ENCODE measurements at regions not wholly inside any gene's neighbourhood (a gene's known extent, or its start where the extent isn't known, plus 50 kb on each side); places are given as distances from the start of the nearest gene placed in this dataset.

DNA sequence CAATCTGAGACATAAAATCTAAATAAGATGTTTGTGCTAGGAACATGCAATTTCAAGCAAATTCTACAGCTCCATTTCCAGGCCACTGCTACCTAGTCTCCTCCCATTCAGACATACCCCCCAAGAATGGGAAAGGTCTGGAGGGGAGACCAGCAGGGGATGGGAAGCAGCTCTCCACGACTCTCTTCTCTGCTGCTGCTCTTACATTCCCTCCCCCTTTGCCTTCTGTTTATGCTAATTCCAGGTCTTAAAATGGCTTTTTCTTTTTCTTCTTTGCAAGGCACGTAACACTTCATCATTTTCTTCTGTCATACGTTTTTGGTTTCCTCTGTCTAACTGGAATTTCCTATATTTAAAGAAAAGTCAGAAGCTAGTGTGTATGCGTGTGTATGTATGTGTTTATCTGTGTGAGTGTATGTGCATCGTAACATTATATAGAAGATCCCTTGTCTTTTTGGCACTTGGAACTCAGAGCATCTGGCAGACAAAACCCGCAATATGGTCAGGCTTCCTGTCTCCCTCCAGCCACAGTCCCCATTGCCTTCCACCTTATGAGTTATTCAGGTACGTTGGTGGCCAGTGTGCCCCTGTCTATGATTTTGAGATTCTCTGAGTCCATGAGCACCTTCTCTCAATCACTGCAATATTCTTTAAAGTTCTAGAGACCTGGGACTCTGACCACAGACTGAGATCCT, 493.7 kb downstream of the BTBD3 start:
- 83 to 86% (median 83%) methylated on average over 7 of the region's 7 CpGs for WGBS, 3 donors

DNA sequence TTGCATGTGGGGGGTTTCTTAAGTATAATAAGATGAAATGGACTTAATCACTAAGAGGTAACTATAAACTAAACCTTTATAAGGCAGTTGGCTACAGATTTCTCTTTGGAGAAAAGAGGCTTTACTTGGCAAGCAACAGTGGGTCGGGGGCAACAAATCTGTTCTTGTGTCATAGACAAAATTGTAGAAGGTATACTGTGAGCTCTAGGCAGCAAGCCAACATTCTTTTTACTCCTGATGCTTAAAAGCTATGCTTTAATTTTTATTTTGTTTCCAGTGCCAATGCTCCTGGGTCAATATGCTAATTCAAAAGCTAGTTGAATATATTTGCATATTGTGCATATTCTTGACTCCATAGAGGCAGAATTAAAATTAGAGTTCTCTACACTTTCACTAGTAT, 495.4 kb downstream of the BTBD3 start:
- WGBS, 3 donors = 48 to 67% (median 63%) methylated on average over 1 of the region's 1 CpG
- Histone ChIP-seq H3K27ac (no peak overlapping the region), H3K27me3 (ENCODE audit: insufficient read depth in 3 of 3, low read length in 2 of 3) (no peaks in the 10 kb centered on the region), H3K4me3 (no peak overlapping the region), H3K4me1 (no peaks in the 10 kb centered on the region), H3K9me3 (peaks cover 6% of the 10 kb centered on the region), H3K36me3 (ENCODE audit: insufficient read depth in 1 of 2, low read depth in 1 of 2) (no peaks in the 10 kb centered on the region)
- DNase-seq (no peak), ATAC-seq (no peak)
- TF ChIP-seq, protein P1, sequence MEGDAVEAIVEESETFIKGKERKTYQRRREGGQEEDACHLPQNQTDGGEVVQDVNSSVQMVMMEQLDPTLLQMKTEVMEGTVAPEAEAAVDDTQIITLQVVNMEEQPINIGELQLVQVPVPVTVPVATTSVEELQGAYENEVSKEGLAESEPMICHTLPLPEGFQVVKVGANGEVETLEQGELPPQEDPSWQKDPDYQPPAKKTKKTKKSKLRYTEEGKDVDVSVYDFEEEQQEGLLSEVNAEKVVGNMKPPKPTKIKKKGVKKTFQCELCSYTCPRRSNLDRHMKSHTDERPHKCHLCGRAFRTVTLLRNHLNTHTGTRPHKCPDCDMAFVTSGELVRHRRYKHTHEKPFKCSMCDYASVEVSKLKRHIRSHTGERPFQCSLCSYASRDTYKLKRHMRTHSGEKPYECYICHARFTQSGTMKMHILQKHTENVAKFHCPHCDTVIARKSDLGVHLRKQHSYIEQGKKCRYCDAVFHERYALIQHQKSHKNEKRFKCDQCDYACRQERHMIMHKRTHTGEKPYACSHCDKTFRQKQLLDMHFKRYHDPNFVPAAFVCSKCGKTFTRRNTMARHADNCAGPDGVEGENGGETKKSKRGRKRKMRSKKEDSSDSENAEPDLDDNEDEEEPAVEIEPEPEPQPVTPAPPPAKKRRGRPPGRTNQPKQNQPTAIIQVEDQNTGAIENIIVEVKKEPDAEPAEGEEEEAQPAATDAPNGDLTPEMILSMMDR (IDR thresholded peaks at IDR 0.05) = no peak
- intact Hi-C loops (cut with DNase I) = no loop called here

More for the DNA sequence above, 493.7 kb downstream of the BTBD3 start:
- TF ChIP-seq, protein P1 (IDR thresholded peaks at IDR 0.05) = no peak
- intact Hi-C loops (cut with DNase I) = no loop called here
- peaks cover 16% of the 10 kb centered on the region for H3K9me3 ChIP-seq
- no peaks in the 10 kb centered on the region for H3K27me3 ChIP-seq (ENCODE audit: insufficient read depth in 3 of 3, low read length in 2 of 3)
- no peak overlapping the region for H3K27ac ChIP-seq
- DNase-seq (no peak), ATAC-seq (no peak)
- H3K4me1 ChIP-seq = no peaks in the 10 kb centered on the region
- no peak overlapping the region for H3K4me3 ChIP-seq
- no peaks in the 10 kb centered on the region for H3K36me3 ChIP-seq (ENCODE audit: insufficient read depth in 1 of 2, low read depth in 1 of 2)

DNA sequence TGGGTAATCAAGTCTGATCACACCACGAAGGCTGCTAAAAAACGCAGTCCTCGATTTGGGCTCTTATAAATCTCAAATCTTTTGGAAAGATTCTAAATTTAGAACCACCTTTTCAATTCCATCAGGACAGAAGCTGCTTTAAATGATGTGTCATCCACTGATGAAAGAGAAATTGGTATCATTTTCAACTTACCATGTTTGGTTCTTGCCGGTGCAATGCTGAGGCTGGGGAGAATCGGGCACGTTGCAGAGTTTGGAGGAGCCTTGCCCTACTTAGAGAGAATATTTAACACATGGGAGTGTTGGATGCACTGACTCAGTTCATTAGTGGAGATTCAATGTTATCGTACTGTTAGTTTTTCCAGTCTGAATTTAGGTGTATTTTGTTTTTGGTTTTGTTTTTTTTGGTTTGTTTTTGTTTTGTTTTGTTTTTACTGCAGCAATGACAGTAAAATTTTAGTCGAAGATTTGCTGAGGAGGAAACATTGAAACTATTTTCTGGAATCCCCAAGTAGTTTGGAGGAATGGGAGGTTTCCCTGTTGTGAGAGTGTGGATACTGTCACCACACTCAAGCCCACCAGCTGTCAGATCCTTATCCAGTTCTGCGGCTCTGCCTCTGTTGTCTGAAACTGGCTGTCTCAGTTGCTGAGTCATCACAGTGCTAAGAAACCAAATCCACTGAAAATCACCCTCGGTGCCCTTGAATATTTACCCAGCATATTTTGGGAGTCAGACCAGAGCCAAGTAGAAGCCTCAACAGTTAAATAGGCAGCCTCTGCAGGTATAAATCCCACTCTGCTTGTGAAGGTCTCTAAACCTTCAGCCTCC, 497.0 kb downstream of the BTBD3 start:
- intact Hi-C loops (cut with DNase I) = no loop called here
- 24 to 44% (median 29%) methylated on average over 10 of the region's 10 CpGs for WGBS, 3 donors
- Histone ChIP-seq H3K4me3 (no peak overlapping the region), H3K36me3 (ENCODE audit: insufficient read depth in 1 of 2, low read depth in 1 of 2) (no peaks in the 10 kb centered on the region), H3K27ac (no peak overlapping the region), H3K27me3 (ENCODE audit: insufficient read depth in 3 of 3, low read length in 2 of 3) (no peaks in the 10 kb centered on the region), H3K9me3 (no peaks in the 10 kb centered on the region), H3K4me1 (no peaks in the 10 kb centered on the region)
- ATAC-seq (no peak), DNase-seq (no peak)
- TF ChIP-seq, protein P1 (IDR thresholded peaks at IDR 0.05) = no peak

DNA sequence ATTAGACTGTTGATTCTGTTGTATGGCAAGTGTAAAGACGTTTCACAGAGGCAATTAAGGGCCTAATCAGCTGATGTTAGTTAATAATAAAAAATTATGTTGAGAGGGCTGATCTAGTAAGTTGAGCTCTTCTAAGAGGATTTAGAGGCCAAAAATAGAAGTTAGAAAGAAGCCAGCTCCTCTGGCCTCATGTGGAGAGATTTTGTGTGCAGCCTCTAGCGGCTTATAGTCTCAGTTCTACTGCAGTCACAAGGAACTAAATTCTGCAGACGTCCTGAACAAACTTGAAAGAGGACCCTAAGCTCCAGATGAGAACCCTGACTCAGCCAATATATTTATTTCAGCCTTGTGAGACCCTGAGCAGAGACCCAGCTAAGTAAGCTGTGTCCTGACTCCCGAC, 498.6 kb downstream of the BTBD3 start:
- no peak for DNase-seq
- Histone ChIP-seq H3K27me3 (ENCODE audit: insufficient read depth in 3 of 3, low read length in 2 of 3) (no peaks in the 10 kb centered on the region), H3K36me3 (ENCODE audit: insufficient read depth in 1 of 2, low read depth in 1 of 2) (no peaks in the 10 kb centered on the region), H3K27ac (no peak overlapping the region), H3K9me3 (no peaks in the 10 kb centered on the region), H3K4me3 (no peak overlapping the region), H3K4me1 (no peaks in the 10 kb centered on the region)
- TF ChIP-seq, protein P1 (IDR thresholded peaks at IDR 0.05) = no peak
- WGBS, 3 donors = 65 to 76% (median 69%) methylated on average over 4 of the region's 4 CpGs
- ATAC-seq = no peak
- intact Hi-C loops (cut with DNase I) = no loop called here
